Loucy (cell line): ENCODE measurements at regions not wholly inside any gene's neighbourhood (a gene's known extent, or its start where the extent isn't known, plus 50 kb on each side); places are given as distances from the start of the nearest gene placed in this dataset.

Experiments
- H2AFZ ChIP-seq: fragments of 200-600 bp; sonication (generic); 2 replicates; pipeline ENCODE4 v1.6.0; 2016; ENCODE audit warnings: antibody characterized with exemption, mild to moderate bottlenecking, low read length, moderate library complexity
- H3F3A ChIP-seq: fragments of 200-600 bp; 2 replicates; pipeline ENCODE4 v1.6.0; 2016; ENCODE audit warnings: antibody characterized with exemption, low read depth, mild to moderate bottlenecking
- H3K27me3 ChIP-seq: fragments of 200-600 bp; sonication (generic); 2 replicates; pipeline ENCODE4 v1.6.1; 2014; ENCODE audit warnings: low read length, mild to moderate bottlenecking; ENCODE audit not compliant: insufficient read depth, poor library complexity, severe bottlenecking
- H3K36me3 ChIP-seq: fragments of 200-600 bp; sonication (generic); 2 replicates; pipeline ENCODE4 v1.6.1; 2016; ENCODE audit warnings: low read length; ENCODE audit not compliant: insufficient read depth
- H3K4me1 ChIP-seq: fragments of 200-600 bp; sonication (generic); 2 replicates; pipeline ENCODE4 v1.5.1; 2014; ENCODE audit warnings: low read length, mild to moderate bottlenecking; ENCODE audit not compliant: insufficient read depth, poor library complexity, severe bottlenecking
- H3K4me2 ChIP-seq: fragments of 200-600 bp; sonication (generic); 2 replicates; pipeline ENCODE4 v1.6.0; 2014; ENCODE audit warnings: antibody characterized with exemption, low read length, low read depth, mild to moderate bottlenecking; ENCODE audit not compliant: poor library complexity, severe bottlenecking
- H3K4me3 ChIP-seq: fragments of 200-600 bp; sonication (generic); 2 replicates; pipeline ENCODE4 v1.5.1; 2014; ENCODE audit warnings: low read length, mild to moderate bottlenecking, mixed read lengths; ENCODE audit not compliant: poor library complexity, severe bottlenecking
- H3K79me2 ChIP-seq: fragments of 200-600 bp; sonication (generic); 2 replicates; pipeline ENCODE4 v1.6.1; 2014; ENCODE audit warnings: low read length; ENCODE audit not compliant: insufficient read depth
- H3K9ac ChIP-seq: fragments of 200-600 bp; sonication (generic); 2 replicates; pipeline ENCODE4 v1.6.0; 2014; ENCODE audit warnings: mild to moderate bottlenecking, low read depth, low read length, moderate library complexity; ENCODE audit not compliant: poor library complexity, severe bottlenecking
- H3K9me2 ChIP-seq: fragments of 200-600 bp; sonication (generic); replicated peaks from 2 replicates; pipeline ENCODE4 v1.6.1; 2016; ENCODE audit warnings: low read depth, low read length, mixed read lengths
- H3K9me3 ChIP-seq: fragments of 200-600 bp; sonication (generic); 2 replicates; pipeline ENCODE4 v1.6.1; 2014; ENCODE audit warnings: mild to moderate bottlenecking, antibody characterized with exemption, low read length, low read depth; ENCODE audit not compliant: insufficient read depth
- H4K20me1 ChIP-seq: fragments of 200-600 bp; sonication (generic); 2 replicates; pipeline ENCODE4 v1.6.0; 2014; ENCODE audit warnings: antibody characterized with exemption, low read length, mild to moderate bottlenecking; ENCODE audit not compliant: insufficient read depth, poor library complexity, severe bottlenecking
- EZH2phosphoT487 ChIP-seq: fragments of 200-600 bp; IDR thresholded peaks from 2 replicates; pipeline ENCODE4 v1.6.1; 2018; ENCODE audit warnings: antibody characterized with exemption, mild to moderate bottlenecking, moderate library complexity, borderline replicate concordance
- TF ChIP-seq, protein P1 (sequence below): fragments of 200-600 bp; sonication (generic); conservative IDR thresholded peaks from 2 replicates; pipeline ENCODE4 v1.5.1; 2014; ENCODE audit warnings: mild to moderate bottlenecking, antibody characterized with exemption, low read length

DNA sequence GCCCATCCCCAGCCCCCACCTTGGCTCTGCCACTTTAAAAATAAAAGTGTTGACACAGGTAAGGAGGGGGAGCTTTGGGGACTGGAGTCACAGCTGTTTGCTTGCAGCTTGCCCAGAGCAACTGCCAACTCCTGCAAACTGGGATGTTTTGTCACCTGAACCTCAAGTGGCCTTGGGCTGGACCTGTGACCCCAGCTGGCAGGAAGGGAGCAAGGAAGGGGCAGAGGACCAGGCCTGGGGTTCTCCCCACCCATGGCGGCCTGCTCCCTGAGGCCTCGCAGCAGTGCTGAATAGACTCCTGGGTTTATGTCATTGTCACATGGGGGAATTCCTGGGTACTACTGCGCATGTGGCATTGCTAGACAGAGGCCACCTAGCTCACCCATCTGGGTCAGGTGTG, 246.9 kb upstream of the TLE3 start:
- no peak for TF ChIP-seq EZH2phosphoT487
- TF ChIP-seq, protein P1, sequence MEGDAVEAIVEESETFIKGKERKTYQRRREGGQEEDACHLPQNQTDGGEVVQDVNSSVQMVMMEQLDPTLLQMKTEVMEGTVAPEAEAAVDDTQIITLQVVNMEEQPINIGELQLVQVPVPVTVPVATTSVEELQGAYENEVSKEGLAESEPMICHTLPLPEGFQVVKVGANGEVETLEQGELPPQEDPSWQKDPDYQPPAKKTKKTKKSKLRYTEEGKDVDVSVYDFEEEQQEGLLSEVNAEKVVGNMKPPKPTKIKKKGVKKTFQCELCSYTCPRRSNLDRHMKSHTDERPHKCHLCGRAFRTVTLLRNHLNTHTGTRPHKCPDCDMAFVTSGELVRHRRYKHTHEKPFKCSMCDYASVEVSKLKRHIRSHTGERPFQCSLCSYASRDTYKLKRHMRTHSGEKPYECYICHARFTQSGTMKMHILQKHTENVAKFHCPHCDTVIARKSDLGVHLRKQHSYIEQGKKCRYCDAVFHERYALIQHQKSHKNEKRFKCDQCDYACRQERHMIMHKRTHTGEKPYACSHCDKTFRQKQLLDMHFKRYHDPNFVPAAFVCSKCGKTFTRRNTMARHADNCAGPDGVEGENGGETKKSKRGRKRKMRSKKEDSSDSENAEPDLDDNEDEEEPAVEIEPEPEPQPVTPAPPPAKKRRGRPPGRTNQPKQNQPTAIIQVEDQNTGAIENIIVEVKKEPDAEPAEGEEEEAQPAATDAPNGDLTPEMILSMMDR, result no peak
- no peaks in the 10 kb centered on the region for H3K79me2 ChIP-seq
- no peaks in the 10 kb centered on the region for H4K20me1 ChIP-seq
- H3K9ac ChIP-seq, result no peak overlapping the region
- no peaks in the 10 kb centered on the region for H3K9me3 ChIP-seq
- no peak overlapping the region for H3K4me3 ChIP-seq
- H3K9me2 ChIP-seq, result no peaks in the 10 kb centered on the region
- no peak overlapping the region for H3K4me2 ChIP-seq
- no peaks in the 10 kb centered on the region for H3F3A ChIP-seq
- H3K4me1 ChIP-seq, result no peaks in the 10 kb centered on the region
- no peaks in the 10 kb centered on the region for H3K27me3 ChIP-seq
- H2AFZ ChIP-seq, result no peak overlapping the region
- H3K36me3 ChIP-seq, result no peaks in the 10 kb centered on the region

DNA sequence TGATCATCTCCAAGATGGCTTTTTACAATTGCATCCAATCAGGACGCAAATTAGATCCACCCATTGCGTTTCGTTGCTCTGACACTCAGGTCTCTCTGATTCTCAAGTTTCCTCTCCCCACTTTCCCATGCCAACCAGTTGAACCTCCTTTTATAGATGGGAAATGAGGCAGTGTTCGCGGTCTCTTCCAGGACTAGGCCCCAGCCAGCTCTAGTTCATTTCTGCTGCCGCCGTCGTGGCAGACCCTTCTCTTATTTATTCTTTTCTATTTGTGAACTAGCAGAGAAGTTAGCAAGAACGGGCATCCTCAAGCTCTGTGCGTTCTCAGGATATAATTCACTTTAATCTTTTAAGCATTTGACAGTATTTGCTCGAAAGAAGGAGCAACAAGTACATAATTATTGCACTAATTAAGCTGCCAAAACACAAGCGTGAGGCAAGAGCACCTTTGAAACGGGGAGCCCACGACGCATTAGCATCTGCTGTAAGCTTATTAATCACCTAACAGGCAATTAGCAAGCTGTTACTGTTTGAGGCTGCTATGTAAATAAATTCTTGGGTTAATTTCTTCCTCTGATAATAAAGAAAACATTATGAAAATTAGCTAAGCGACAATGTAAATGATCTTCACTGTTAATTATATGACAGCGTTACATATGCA, 246.4 kb upstream of the TLE3 start:
- H3K4me3 ChIP-seq, result no peak overlapping the region
- no peaks in the 10 kb centered on the region for H3K9me2 ChIP-seq
- no peaks in the 10 kb centered on the region for H3K9me3 ChIP-seq
- no peaks in the 10 kb centered on the region for H3K79me2 ChIP-seq
- no peaks in the 10 kb centered on the region for H3K36me3 ChIP-seq
- no peak overlapping the region for H3K4me2 ChIP-seq
- TF ChIP-seq, protein P1, result no peak
- H2AFZ ChIP-seq, result no peak overlapping the region
- no peak overlapping the region for H3K9ac ChIP-seq
- H3K27me3 ChIP-seq, result no peaks in the 10 kb centered on the region
- no peaks in the 10 kb centered on the region for H3K4me1 ChIP-seq
- H4K20me1 ChIP-seq, result no peaks in the 10 kb centered on the region
- no peaks in the 10 kb centered on the region for H3F3A ChIP-seq

DNA sequence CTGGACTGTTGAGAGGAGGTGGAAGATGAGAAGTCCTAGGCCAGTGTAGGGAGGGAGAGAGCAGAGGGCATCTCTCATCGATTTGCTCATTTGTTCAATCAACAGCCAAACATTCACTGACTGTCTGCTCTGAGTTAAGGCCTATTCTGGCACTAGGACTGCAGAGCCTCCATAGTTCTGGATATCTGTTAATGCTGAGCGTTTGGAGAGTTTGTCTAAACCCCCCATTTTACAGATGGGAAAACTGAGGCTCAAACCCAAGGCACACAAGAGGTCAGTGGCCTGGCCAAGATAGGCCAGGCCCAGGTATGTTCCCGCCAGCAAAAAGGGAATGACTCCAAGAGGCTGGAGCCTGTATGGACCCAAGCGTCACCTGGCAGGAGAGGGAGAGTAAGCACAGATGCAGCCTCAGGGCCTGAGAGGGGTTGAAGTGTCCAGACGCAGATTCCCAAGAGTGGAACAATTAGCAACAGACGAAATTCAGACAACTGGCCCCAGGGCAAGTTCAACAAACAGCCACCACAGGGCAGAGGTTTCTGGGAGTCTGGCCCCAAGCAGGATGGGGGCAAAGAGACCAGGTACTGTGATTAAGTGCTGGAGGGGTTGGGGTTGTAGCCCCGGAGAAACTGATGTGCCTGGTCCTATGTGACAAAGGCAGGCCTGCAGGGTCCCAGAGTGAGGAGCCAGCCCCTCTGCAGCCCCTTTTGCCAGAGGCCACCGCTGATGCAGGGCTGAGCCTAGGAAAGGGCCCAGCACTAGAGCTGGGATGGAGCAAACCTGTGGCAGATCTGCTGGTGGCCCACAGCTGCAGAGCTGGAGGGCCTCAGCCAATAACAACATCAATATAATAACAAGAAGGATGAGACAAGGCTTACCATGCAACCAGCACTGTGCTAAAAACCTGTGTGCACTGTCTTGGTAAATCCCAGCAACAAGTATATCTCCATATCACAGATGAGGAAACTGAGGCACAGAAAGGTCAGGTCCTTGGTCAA, 245.1 kb upstream of the TLE3 start:
- no peak overlapping the region for H3K9ac ChIP-seq
- H3K79me2 ChIP-seq, result no peaks in the 10 kb centered on the region
- H4K20me1 ChIP-seq, result no peaks in the 10 kb centered on the region
- no peak for TF ChIP-seq EZH2phosphoT487
- TF ChIP-seq, protein P1, result no peak
- no peaks in the 10 kb centered on the region for H3K36me3 ChIP-seq
- no peaks in the 10 kb centered on the region for H3F3A ChIP-seq
- H2AFZ ChIP-seq, result no peak overlapping the region
- no peaks in the 10 kb centered on the region for H3K9me2 ChIP-seq
- H3K4me1 ChIP-seq, result no peaks in the 10 kb centered on the region
- no peaks in the 10 kb centered on the region for H3K27me3 ChIP-seq
- H3K4me3 ChIP-seq, result no peak overlapping the region
- no peak overlapping the region for H3K4me2 ChIP-seq
- no peaks in the 10 kb centered on the region for H3K9me3 ChIP-seq
